D721Med (cell line): ENCODE measurements at regions not wholly inside any gene's neighbourhood (a gene's known extent, or its start where the extent isn't known, plus 50 kb on each side); places are given as distances from the start of the nearest gene placed in this dataset.

Experiments used
- DNase-seq: peaks from one replicate; pipeline ENCODE4 v3.0.0; 2011; ENCODE audit warnings: low spot score; ENCODE audit not compliant: insufficient read length
- FAIRE-seq: peaks from 2 replicates; lab custom pipeline; 2011; peaks lifted over from hg19 to GRCh38; lab: Jason Lieb, UNC
- TF ChIP-seq, protein P1 (sequence below): IDR thresholded peaks from 2 replicates; pipeline ENCODE4 v1.5.1; 2012; ENCODE audit warnings: mild to moderate bottlenecking, control low read depth; ENCODE audit not compliant: insufficient read depth; ENCODE audit errors: missing control alignments

DNA sequence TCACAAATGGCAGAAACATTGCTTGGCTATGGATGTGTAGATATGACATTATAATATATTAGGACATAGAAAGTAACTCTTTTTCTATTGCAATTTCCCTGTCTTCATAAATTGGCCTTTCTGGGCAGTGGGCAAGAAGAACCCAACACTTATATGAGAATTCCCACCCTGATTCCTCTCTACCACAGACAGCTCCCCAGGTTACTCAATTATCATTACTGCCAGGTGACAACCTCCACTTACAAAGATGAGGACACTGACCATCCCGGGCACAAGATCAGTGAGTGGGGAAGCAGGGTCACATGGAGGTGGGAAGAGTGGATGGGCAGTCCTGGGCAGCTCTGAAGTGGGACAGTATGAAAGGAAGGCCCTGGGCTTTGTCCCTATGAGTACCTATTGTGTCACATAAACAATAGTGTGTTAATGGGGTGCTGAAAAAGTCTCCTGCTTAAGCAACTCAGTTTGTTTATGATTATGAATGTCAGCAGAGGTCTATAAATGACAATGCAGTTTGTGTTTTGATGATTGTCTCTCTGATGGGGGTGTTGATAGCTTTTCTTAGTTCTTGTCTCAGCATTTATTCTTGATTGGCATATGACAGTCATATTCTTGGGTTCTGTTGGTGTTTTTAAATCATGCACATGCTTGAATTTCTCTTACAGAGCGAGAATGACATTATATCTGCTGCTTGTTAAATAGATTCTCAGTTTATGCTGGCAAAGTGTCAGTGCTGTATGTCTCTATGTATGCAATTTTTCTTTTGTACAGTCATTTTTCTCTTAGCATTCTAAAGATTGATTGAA is 99.9 kb downstream of the SLIT2 start:
- FAIRE-seq, result no peak

DNA sequence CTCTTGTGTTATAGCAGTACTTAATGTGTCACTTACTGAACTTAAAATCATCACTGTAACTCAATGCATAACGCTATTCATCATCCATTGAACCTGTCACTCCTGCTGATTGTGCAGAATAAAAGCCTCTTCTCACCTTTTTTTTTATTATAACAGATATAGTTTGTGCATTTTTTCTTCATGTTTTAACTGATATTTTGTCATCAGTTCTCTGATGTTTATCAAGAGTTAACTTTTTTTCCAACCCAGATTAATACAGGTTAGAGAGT is 100.4 kb downstream of the SLIT2 start:
- DNase-seq (no peak), FAIRE-seq (no peak)
- TF ChIP-seq, protein P1, sequence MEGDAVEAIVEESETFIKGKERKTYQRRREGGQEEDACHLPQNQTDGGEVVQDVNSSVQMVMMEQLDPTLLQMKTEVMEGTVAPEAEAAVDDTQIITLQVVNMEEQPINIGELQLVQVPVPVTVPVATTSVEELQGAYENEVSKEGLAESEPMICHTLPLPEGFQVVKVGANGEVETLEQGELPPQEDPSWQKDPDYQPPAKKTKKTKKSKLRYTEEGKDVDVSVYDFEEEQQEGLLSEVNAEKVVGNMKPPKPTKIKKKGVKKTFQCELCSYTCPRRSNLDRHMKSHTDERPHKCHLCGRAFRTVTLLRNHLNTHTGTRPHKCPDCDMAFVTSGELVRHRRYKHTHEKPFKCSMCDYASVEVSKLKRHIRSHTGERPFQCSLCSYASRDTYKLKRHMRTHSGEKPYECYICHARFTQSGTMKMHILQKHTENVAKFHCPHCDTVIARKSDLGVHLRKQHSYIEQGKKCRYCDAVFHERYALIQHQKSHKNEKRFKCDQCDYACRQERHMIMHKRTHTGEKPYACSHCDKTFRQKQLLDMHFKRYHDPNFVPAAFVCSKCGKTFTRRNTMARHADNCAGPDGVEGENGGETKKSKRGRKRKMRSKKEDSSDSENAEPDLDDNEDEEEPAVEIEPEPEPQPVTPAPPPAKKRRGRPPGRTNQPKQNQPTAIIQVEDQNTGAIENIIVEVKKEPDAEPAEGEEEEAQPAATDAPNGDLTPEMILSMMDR, result no peak

More for the DNA sequence above, 99.9 kb downstream of the SLIT2 start:
- DNase-seq, result no peak
- TF ChIP-seq, protein P1, result no peak

DNA sequence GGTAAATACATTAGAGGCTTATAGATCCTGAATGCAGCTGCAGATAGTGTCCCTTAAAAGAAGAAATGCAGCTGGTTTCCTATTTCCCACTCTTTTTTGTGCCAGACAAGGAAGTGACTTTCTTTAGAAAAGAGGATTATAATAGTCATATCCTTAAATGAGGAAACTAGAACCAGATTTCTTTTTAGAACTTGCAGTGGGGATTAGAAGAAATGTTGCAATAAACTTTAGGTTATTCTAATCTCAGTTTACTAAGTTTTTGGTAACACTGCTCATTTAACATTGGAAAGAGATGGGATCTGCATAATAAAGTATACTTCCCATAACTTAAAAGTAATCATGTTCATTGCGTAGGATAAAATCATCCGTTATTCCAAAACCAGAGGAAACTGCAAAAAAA is 101.9 kb downstream of the SLIT2 start:
- TF ChIP-seq, protein P1, result no peak

DNA sequence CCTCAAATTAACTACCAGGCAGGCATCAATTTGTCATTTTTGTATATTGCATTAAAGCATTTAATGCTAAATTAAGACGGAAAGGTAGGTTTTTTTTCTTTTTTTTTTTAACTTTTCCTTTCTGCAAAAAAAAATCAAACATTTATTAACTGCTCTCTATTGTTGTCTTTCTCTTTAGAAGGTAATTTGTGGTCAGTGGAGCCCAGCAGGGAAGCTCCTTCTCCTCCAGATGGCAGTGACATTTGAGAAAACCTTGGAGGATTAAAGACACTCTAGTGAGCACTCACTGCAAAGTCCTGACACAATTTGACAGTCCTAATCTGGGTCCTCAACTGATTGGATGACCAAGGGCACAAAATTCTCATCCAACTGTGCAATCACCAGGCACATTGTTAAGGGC is 102.4 kb downstream of the SLIT2 start:
- FAIRE-seq (peak; percentile 44), DNase-seq (no peak)
- TF ChIP-seq, protein P1, result no peak

More for the DNA sequence above, 101.9 kb downstream of the SLIT2 start:
- DNase-seq (no peak), FAIRE-seq (no peak)

DNA sequence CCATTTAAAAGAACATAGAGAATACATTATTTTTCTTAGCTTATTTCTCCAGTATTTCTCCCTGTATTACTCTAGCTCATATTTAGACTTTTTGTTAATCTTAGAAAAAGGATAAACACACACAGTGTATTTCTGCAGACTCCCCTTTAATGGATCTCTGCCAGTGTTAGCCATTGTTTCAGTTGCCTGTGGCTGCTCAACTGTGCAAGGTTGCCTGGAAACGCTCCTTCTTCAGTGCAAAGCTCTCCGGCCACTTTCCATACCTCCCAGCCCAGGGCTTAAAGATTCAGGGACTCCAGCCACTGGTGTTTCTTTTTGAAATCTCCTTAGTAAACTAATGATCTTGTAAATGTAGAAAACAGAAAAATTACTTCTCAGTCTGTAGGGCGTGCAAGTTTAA is 104.9 kb downstream of the SLIT2 start:
- FAIRE-seq, result no peak
- TF ChIP-seq, protein P1, result no peak
- DNase-seq, result no peak

DNA sequence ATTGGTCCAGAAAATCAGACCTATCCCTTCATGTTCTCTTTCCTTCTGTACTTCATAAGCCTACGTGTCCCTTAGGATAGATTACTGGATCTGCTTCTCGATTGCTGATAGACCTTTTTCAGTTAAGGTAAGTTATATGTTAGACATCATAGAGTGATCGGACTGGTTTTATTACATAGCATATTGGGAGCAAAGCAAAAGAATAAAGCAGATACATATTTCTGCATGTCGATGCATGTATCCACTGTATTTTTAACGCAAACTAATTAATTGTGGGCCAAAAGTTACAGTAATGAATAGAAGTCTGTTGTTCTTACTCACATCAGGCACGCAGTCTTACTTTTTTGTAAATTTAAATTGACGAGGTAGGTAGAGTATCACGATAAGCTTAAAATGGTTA is 106.4 kb downstream of the SLIT2 start:
- TF ChIP-seq, protein P1, result no peak
- DNase-seq (no peak), FAIRE-seq (no peak)

DNA sequence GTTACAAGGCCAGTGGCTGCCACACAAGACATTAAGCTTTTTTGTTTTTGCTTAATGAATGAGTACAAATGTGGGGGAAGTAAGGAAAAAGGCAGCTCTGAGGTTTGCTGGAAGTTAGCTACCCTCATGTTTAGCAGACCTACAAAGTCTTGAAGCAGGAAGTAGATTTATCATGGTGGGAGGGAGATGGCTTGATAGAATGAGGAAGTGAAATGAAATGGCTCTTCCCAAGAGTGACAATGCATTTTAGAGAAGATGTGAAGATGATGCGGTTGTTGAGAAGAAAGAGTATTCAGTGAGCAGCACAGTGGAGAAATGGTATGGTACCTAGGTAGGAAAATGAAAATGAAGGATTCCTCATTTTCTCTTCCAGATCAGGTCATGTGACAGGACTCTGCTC is 108.0 kb downstream of the SLIT2 start:
- DNase-seq (no peak), FAIRE-seq (no peak)
- TF ChIP-seq, protein P1, result no peak
